GM18508 (cell line): ENCODE measurements at regions not wholly inside any gene's neighbourhood (a gene's known extent, or its start where the extent isn't known, plus 50 kb on each side); places are given as distances from the start of the nearest gene placed in this dataset.

ENCODE experiments used
- ATAC-seq: cut with Tn5 transposase; IDR thresholded peaks from one replicate; pipeline ENCODE4 v1.9.1; 2021; ENCODE audit warnings: moderate number of reproducible peaks; ENCODE audit not compliant: insufficient read depth, unreplicated experiment

GRCh38 chr18:77714716-77715115 is 465.1 kb downstream of the GALR1 start:
- ATAC-seq = no peak

DNA sequence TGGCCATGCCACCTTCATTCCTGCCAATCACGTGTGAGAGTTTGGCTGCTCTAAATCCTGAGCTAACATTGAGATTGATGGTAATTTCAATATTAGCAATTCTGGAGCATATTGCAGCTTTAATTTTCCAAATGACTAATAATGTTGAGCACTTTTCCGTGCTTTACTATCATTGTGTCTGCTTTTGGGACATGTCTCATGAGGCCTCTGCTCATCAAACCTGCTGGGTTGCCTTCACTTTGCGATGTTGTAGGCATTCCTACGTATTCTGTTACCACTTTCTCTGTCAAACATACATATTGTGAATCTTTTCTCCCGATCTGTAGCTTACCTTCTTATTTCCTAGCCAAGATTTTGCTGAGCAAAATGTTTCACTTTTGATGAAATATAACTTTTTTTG is 466.6 kb downstream of the GALR1 start:
- no peak for ATAC-seq

DNA sequence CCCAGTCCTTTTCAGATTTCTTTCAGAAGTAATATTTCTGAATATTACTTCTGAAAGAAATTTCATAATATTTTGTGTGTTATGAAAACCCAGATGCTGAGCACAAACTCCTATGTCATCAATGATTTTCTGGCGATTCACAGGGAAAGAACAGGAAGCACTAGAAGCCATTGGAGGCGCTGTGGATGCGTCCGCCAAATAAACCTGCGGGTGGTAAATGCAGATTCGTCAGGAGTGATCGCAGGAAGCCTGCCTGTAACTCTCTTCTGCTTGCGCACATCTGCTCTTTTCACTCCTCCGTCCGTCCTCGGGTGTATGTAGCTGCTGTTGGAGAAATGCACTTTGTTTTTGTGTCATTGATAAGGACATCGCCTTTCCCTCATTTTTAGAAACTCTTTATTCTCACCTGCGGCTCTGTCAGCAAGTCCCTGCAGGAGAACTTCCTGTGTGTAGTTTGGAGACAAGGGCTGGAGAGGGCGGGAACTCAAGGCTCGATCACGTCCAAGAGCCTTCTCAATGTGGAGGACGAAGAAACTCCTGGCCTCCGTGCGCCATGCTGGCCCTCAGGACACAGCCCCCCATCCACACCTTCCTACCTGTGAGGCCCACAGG is 483.8 kb downstream of the GALR1 start:
- ATAC-seq = no peak

DNA sequence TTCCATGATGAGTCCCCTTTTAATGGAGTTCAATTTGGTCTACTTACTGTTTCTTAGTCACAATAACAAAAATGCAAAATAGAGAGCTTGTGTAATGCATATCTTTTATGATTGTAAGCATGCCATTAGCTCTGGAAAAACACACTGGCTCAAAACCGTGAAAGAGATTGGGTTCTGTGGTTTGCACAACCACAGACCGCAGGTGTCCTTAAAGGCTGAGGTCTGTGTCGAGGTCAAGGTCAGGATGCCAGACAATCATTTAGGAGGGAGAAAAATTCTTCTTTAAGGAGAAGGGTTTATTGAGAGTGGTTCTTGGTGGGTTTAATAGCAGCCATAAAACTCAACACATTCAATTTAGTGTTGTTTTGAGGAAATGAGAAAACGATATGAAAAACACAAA is 487.2 kb downstream of the GALR1 start:
- no peak for ATAC-seq

GRCh38 chr18:77737405-77737804 is 487.8 kb downstream of the GALR1 start:
- no peak for ATAC-seq

GRCh38 chr18:77749089-77749488 is 499.4 kb downstream of the GALR1 start:
- ATAC-seq = no peak

DNA sequence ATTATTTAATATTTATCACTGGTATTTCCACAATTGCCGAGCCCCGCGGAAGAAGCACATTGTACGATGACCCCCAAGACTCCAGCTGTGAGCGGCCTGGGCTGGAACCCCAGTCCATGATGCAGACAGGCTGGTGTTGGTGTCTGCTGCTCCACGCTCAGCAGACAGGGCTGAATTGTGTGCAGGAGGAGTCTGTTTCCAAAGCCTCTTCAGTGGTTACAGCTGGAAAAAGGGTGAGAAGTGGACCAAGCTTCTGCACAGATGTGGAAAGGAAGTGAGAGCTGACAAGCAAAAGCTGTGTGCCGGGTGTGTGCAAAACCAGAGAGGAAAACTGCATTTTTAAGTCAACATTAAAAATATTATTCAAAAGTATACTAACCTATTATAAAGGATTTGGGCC is 500.4 kb downstream of the GALR1 start:
- ATAC-seq = no peak

- no peak for ATAC-seq
Measured at GRCh38 chr18:77754475-77755044, 504.9 kb downstream of the GALR1 start.

GRCh38 chr18:77755187-77755586 is 505.5 kb downstream of the GALR1 start:
- no peak for ATAC-seq

DNA sequence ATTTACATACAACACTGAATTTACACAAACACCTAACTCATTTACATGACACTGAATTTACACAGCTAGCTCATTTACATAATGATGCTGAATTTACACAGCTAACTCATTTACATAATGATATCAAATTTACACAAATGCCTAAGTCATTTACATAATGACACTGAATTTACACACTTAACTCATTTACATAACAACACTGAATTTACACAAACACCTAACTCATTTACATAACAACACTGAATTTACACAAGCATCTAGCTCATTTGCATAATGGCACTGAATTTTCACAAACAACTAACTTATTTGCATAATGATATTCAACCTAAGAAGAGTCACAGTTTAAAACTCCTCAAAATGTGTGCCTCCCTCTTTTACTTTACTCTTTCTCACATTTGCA is 511.7 kb downstream of the GALR1 start:
- ATAC-seq = no peak

GRCh38 chr18:77762014-77762413 is 512.4 kb downstream of the GALR1 start:
- ATAC-seq = no peak

DNA sequence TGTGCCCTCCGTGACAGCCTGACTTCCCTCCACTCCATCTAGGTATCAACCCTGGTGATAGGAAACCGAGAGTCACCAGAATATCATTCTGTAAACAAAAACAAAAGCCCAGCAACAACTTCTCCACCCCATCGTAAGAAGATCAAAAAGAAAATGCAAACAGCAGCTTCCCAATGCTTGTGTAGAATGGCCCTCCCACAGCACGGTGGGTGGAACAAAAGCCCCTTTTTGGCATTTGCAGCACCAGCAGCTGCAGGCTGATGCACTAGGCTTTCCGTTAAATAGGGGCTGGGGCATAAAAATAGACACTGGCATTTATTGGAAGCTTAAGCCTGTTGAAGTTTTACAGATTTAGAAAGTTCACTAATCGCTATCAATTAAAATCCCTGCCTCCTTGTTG is 513.0 kb downstream of the GALR1 start:
- no peak for ATAC-seq

GRCh38 chr18:77763530-77764145 is 514.0 kb downstream of the GALR1 start:
- ATAC-seq = no peak

DNA sequence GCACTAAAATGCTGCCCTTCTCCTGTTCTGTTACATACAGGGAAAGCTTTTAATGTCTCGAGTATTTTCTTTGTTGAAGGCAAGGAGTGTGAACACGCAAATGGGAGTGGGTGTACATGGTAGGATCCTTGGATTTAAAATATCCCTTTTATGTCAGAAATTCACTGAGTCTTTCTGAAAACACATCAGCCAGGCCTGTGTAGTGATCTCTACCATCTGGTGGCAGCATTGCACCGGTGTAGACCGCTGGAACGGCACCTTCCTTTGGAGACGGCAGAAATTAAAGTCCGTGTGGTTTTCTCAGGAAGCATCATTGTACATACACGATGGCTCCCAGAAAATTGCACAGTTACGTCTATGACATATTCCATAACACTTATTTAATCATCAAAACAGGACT is 515.8 kb downstream of the GALR1 start:
- no peak for ATAC-seq

- ATAC-seq = no peak
Measured at GRCh38 chr18:77766421-77766820, 516.8 kb downstream of the GALR1 start.

DNA sequence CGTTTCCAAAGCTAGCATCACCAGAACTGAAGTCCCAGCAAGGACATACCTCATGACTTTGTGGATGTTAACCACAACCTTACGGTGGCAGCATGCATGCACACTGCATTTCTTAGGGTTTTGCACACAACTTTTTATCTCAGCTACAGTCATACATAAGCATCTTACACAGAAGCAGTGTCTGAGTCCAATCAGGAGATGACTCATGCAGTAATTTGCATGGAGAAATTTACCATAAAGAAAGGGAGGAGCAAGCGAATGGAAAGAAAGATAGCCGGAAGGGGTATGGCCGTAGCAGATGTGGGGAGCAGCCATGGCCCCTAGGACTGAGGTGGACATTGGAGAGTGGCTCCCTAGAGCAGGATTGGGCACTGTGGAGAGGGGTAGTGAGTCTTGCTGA is 522.5 kb downstream of the GALR1 start:
- no peak for ATAC-seq

GRCh38 chr18:77776104-77776503 is 526.5 kb downstream of the GALR1 start:
- ATAC-seq = no peak

- no peak for ATAC-seq
Measured at GRCh38 chr18:77777163-77777562, 527.5 kb downstream of the GALR1 start.

- ATAC-seq = no peak
Measured at GRCh38 chr18:77784759-77785379, 535.2 kb downstream of the GALR1 start.

- ATAC-seq = no peak
Measured at GRCh38 chr18:77785415-77785975, 535.8 kb downstream of the GALR1 start.

- no peak for ATAC-seq
Measured at GRCh38 chr18:77803024-77803423, 553.4 kb downstream of the GALR1 start.
